ENCODE measurements at regions not wholly inside any gene's neighbourhood (a gene's known extent, or its start where the extent isn't known, plus 50 kb on each side); places are given as distances from the start of the nearest gene placed in this dataset.

GRCh38 chr7:22598318-22598920 lies 98.4 kb upstream of the STEAP1B start:
- ATAC-seq (no peak), DNase-seq (ENCODE audit: low read depth, low spot score) (no peak)
- Histone ChIP-seq H3K4me3 (ENCODE audit: low read depth in 2 of 2, low read length in 2 of 2) (no peak overlapping the region), H3K9me3 (ENCODE audit: control insufficient read depth, insufficient read depth, low read depth, low read length) (no peaks in the 10 kb centered on the region), H3K27ac (ENCODE audit: low read length) (no peak overlapping the region), H3K36me3 (ENCODE audit: control insufficient read depth, insufficient read depth, low read length) (no peaks in the 10 kb centered on the region), H3K4me1 (ENCODE audit: control insufficient read depth, insufficient read depth, low read length) (0 out of 2 replicates have a peak, but pooled peaks cover 3% of the 10 kb centered on the region), H3K27me3 (ENCODE audit: control insufficient read depth, insufficient read depth, low read length) (no peaks in the 10 kb centered on the region)
- in situ Hi-C loops (cut with HindIII; ENCODE audit: low pct_unique_long_range_greater_than_20kb, low sequenced_read_pairs) = no loop called here
- TF ChIP-seq, protein P1, sequence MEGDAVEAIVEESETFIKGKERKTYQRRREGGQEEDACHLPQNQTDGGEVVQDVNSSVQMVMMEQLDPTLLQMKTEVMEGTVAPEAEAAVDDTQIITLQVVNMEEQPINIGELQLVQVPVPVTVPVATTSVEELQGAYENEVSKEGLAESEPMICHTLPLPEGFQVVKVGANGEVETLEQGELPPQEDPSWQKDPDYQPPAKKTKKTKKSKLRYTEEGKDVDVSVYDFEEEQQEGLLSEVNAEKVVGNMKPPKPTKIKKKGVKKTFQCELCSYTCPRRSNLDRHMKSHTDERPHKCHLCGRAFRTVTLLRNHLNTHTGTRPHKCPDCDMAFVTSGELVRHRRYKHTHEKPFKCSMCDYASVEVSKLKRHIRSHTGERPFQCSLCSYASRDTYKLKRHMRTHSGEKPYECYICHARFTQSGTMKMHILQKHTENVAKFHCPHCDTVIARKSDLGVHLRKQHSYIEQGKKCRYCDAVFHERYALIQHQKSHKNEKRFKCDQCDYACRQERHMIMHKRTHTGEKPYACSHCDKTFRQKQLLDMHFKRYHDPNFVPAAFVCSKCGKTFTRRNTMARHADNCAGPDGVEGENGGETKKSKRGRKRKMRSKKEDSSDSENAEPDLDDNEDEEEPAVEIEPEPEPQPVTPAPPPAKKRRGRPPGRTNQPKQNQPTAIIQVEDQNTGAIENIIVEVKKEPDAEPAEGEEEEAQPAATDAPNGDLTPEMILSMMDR (IDR thresholded peaks at IDR 0.05) = no peak
- no peak for TF ChIP-seq SIN3A (IDR thresholded peaks at IDR 0.05; ENCODE audit: borderline replicate concordance, insufficient read depth, low read depth, low read length)
- TF ChIP-seq POLR2AphosphoS5 (IDR thresholded peaks at IDR 0.05; ENCODE audit: low read depth, low read length) = no peak
- TF ChIP-seq REST (IDR thresholded peaks at IDR 0.05; ENCODE audit: insufficient read depth in 1 of 2, low read depth in 2 of 2, low read length in 1 of 2) = no peak
- no peak for TF ChIP-seq TCF7L2 (IDR thresholded peaks at IDR 0.05; ENCODE audit: low read depth, low read length)
- ChIA-PET CTCF (no interaction called here), POLR2A (no interaction called here)
- intact Hi-C loops (cut with micrococcal nuclease; ENCODE audit: unreplicated experiment) = no loop called here
- no TSS peak for BruUV-seq (replicated peaks)

DNA sequence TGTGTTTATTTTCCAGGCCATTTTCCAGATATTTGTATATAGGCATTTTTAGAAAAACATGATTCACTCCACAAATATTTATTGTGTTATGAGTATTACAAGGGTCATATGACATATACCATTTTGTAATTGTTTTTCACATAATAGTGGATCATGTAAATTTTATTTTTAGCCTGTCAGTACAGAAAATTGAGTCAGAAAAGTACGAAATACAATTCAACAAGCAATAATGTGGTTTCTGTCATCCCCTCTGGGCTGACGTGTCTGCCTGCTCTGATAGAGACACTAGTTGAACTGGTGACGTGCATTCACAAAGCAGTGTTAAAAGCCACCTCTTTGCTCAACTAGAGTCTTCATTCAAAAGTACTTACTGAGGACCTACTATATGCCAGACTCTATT lies 97.9 kb upstream of the STEAP1B start:
- no TSS peak for BruUV-seq (replicated peaks)
- Histone ChIP-seq H3K27me3 (ENCODE audit: control insufficient read depth, insufficient read depth, low read length) (no peaks in the 10 kb centered on the region), H3K9me3 (ENCODE audit: control insufficient read depth, insufficient read depth, low read depth, low read length) (no peaks in the 10 kb centered on the region), H3K4me1 (ENCODE audit: control insufficient read depth, insufficient read depth, low read length) (0 out of 2 replicates have a peak, but pooled peaks cover 3% of the 10 kb centered on the region), H3K36me3 (ENCODE audit: control insufficient read depth, insufficient read depth, low read length) (no peaks in the 10 kb centered on the region), H3K27ac (ENCODE audit: low read length) (no peak overlapping the region), H3K4me3 (ENCODE audit: low read depth in 2 of 2, low read length in 2 of 2) (no peak overlapping the region)
- intact Hi-C loops (cut with micrococcal nuclease; ENCODE audit: unreplicated experiment) = no loop called here
- CTCF ChIA-PET = no interaction called here
- ATAC-seq (no peak), DNase-seq (ENCODE audit: low read depth, low spot score) (peak; percentile 36)
- TF ChIP-seq, protein P1 (IDR thresholded peaks at IDR 0.05) = no peak
- TF ChIP-seq POLR2AphosphoS5 (IDR thresholded peaks at IDR 0.05; ENCODE audit: low read depth, low read length) (no peak), SIN3A (IDR thresholded peaks at IDR 0.05; ENCODE audit: borderline replicate concordance, insufficient read depth, low read depth, low read length) (no peak), TCF7L2 (IDR thresholded peaks at IDR 0.05; ENCODE audit: low read depth, low read length) (no peak), REST (IDR thresholded peaks at IDR 0.05; ENCODE audit: insufficient read depth in 1 of 2, low read depth in 2 of 2, low read length in 1 of 2) (no peak)
- in situ Hi-C loops (cut with HindIII; ENCODE audit: low pct_unique_long_range_greater_than_20kb, low sequenced_read_pairs) = no loop called here
- POLR2A ChIA-PET = no interaction called here
